NCI-H2107 (cell line): ENCODE measurements at regions not wholly inside any gene's neighbourhood (a gene's known extent, or its start where the extent isn't known, plus 50 kb on each side); places are given as distances from the start of the nearest gene placed in this dataset.

ENCODE experiments used
- DNase-seq: peaks from one replicate; lab custom pipeline; 2025; lab: John Stamatoyannopoulos, UW

DNA sequence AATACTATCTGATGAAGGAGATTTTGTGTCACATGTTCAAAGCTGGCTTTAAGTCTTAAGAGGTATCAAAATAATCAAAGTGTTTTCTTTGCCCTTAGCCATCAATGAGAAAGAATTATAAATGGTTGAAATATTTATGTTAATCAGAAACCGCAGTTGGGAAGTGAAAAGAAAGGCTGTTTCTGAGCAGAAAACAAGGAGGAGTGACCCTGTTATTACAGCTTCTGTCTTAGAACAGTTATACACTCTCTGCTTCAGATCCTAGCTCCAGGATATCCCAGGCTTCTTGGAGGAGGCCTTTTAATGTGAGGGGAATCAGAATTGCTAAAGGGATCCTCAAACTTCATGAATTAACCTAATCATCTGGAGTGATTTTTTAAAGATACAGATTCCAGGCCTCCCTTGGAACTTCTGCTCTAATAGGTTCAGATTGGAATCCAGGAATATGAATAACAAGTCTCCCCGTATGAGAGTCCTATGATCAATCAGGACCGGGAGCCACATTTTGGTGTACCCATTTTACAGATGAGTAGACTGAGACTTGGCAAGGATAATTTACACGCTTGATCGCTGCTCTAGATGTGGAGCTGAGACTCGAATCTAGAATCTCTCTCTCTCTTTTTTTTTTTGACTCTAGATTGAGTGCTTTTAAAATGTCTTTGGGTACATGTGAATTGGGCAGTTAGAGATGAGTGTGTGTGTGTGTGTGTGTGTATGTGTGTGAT, 50.8 kb upstream of the JAG1 start:
- no peak for DNase-seq

DNA sequence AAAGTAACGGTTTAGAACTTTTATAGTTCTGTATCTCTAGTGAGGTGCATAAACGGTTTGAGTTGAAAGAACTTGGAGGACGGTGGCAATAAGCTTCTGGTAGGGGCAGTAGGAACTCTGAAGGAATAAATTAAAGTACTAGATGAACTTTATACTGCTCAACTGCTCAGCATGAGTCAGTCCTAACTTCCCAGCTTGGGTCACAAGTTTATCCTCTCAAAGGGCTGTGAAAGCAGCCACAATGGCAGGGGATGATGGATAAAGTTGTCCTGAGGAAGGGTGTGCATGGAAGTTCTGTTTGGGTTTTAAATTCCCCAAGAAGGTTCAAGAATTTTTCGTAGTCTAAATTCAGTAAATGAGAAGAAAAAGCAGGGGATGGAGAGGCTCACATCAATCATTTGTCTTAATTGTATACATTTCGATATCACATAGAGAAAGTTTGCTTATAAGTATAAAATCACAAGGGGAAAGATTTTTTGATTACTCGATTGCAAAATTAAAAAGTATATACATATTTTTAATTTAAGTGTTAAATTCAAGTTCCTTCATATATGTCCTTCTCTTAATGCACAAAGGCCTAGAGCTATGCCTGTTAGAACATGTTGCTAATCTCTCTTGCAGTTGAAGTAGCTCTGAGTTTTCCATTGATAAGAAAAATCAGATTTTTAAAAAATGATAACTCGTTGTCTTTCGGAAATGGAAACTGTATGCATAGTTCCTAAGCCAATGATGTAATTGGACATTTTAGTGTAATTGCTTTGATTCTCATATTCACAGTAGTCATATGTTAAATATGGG, 55.3 kb upstream of the JAG1 start:
- DNase-seq: no peak

DNA sequence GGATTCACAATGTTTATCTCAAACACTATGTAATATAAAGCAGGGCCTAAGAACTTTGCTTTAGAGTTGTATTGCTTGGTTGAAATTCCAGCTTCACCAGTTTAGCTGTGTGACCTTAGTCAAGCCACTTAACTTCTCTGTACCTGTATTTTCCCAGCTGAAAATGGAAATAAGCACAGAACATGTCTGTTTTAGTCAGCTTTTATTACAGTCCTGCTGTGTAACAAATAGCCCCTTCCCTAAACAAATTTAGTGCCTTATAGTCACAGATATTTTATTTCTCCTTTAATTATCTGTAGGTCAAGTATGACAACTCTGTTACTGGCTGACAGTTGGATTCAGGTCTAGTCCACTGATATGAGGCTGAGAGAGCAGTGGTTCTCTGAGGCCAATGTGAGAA, 56.0 kb upstream of the JAG1 start:
- DNase-seq: no peak

DNA sequence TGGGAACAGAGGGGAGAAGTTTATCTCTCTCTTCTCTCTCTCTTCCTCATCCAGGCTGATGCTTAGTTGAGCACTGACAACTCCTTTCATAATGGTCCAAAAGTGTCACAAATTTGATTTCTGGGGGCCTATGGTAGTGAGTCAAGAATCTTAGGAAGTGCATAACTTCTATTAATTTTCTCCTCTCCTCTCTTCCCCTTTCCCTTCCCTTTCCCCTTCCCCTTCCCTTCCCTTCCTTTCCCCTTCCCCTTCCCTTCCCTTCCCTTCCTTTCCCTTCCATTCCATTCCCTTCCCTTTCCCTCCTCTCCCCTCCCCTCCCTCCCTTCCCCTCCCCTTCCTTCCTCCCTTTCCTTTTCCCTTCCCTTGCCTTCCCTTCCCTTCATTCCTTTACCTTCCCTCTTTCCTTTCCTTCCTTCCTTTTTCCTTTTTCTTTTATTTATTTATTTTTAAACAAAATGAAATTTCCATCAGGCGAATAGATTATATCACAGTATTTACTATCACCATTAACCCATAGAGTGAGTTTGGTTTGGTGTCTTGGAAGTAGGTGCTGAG, 56.9 kb upstream of the JAG1 start:
- no peak for DNase-seq

DNA sequence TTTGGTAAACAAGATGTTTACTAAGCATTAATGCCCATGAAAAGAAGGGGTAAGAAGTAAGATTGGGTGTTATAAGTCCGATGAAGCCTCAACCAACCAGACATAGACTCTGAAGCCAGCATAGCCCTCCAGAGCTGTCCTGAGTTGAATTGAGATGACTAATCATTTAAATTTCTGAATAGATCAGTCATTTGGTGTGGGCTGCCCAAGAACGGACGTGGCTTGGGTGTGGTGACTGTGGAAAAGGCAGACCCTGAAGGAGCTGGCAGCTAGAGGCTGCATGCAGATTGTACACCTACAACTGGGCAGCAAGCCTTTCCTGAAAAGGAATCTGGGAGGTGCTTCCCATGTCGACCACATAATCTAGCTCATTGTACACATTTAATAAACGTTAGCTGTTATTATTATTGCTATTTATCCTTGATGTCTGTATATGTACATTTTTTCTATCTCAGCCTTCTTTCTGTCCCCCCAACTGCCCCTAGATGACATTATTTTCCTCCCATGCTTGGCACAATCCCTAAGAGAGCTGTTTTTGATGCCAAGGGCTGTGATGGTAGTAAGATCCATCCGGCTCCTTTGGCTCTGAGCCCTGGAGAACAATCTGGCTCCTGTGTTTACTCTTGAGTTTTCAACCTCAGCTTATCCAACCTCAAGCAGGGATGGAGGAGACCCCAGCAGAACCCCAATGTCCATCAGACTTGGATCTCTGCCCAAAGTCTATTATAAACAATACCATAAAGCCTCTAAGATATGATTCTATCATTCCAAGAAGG, 57.6 kb upstream of the JAG1 start:
- DNase-seq: no peak

DNA sequence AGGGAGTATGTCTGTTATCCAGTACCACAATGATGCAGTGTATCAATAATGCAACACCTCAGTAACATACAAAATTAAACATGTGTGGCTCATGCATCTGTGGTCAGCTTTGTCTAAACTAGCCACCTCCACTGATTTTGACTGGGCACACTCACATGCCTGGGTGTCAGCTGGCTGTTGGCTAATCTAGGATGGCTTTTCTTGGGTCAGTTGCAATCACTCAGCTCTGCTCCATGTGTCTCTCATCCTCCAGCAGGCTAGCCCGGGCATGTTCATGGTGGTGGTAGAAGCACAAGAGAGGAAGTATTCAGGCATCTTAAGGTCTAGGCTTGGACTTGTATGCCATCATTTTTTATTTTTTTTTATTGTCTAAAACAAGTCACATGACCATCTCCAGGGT, 59.3 kb upstream of the JAG1 start:
- no peak for DNase-seq

DNA sequence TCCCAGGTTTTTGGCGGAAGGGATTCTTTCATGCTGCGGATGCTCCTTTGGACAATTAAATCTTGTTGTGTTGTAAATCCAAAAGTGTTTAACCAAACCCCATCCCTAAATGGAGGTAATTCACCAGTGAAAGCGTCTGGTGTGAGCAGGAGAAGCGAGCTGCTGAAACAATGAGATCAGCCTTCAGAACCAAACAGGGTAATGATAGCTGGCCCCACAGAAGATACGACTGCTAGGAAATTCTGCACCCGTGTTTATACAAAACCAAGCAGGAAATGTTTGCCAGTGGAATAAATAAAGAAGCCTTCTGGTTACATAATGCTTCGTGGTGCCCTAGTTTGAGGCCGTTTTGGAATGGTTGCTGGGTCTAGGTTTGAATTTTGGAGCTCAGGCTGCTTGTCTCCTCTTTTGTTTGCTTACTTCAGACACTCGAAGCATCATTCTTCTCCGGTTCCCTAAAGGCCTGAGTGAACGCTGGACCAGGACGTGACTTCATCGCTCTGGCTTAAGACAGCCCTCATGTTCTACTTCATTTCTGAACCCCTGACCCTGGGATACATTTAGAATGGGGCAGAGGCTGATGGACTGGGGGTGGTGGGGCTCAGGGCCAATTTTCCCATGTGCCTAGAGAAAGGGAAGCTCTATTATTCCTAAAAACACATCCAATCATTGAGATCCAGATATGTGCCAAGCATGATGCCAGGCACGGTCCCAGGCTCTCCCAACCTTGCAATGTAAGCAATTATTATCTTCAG, 61.6 kb upstream of the JAG1 start:
- DNase-seq: no peak

DNA sequence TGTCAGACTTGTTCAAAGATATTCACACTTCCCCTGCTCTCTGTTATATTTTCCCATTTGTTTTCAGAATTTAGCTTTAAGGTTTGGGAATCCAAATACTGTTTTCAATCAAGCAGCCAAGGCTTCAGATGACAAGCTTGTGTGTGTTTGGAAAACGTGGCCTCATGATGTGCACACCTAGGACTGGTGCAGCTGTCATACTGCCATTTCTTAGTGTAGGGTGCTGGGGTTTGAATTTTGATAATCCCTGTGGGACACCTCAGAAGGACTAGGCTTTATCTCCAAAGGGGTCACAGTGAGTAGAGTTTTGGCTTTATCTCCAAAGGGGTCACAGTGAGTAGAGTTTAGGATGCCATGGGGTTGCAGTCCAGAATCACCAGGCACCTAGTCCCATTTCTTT, 65.3 kb upstream of the JAG1 start:
- no peak for DNase-seq

DNA sequence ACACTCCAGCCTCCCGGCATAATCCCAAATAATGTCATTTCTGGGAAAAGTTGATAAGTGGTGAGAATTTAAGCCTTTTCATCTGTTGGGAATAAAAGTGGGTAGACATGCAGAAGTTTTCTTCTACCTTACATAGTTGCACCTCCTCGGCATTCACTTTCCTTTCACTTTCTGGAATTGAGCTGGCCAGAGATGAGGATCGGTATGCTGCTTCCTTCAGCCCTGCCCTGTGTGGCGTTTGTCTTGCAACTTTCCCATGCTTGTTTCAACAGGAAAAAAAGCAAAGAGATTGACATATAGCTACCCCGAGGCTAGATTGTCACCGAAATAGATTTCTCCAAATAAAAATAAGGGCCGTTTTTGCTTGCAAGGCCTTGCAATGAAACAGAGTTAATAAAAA, 65.8 kb upstream of the JAG1 start:
- no peak for DNase-seq

DNA sequence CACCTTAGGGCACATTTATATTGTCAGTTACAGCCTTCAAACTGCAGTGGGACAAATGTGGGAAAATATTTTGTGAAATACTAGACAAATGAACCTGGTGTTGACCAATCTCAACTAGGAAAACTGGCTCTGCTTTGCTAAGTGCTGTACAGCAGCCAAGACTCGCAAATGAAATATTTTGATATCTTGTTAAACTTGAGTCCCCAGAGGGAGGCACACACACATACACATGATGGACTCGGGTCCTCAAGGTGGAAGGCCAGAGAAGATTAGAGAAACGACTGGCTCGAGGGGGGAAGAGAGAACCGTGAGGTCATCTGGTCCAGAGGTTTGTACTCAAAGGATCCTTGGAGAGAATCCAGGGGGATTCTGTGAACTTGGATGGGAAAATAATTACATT, 67.3 kb upstream of the JAG1 start:
- DNase-seq: no peak

DNA sequence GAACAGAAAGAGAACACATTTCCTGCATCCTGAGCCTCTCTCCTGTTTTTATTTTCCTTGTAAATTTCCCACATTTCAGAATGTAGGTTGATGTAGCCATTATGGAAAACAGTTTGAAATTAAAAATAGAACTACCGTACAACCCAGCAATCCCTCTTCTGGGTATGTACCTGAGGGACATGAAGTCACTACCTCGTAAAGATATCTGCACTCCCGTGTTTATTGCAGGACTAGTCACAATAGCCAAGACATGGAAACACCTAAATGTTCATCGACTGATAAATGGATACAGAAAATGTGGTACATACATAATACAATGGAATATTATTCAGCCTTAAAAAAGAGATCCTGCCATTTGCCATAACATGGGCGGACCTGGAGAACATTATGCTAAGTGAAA, 72.0 kb upstream of the JAG1 start:
- DNase-seq: no peak

DNA sequence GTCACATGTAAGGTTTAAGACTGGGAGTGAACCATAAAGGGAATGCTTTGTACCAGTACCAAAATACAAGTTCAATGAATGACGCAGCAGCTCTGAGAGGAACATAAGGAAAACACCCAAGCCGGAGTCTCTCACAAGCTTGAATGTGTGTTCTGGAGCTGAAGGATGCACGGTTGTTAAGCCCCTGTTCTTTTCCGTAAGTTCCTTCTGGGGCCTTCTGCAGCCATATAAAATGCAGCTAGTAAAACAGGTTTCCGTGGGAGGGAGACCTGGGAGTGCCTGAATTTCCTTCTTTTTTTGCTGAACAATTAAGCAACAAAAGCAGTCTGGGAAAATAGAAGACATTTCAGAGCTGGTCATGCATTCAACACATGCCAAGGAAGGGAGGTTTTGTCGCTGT, 73.2 kb upstream of the JAG1 start:
- DNase-seq: no peak

DNA sequence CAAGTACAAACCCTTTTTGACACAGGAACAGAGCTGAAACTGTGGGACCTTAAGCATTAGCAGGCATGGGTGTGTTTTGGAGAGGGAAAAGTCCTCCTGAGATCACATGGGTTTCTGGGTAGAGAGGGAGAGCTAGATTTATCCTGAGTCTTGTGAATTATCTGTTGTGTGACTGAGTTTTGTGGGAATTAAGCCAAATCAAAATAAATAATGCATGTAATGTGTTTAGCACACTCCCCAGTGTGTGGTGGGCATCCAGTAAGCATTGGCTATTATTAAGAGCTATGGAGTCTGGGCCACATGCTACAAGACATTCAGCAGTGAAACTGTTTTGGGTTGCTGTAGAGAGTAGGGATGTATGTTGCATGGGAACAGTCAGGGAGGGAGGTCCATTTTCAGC, 75.3 kb upstream of the JAG1 start:
- no peak for DNase-seq

DNA sequence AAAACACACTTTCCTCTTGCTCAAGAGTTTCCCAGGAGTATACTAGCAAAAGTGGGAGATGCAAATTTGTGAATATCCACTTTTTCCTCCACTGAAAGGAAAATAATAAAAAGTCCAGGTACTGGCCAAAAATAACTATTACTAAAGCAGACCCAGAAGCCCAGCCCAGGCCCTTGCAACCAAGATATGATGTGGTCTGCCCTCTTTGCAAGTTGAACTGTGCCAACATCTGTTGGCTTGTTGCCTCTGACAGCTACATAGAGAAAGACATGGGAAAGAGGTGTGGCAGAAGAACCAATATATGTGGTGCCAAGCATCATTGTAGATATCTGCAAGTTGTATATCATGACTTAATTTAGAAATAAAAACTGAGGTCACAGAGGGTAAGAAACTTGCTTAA, 78.4 kb upstream of the JAG1 start:
- no peak for DNase-seq

DNA sequence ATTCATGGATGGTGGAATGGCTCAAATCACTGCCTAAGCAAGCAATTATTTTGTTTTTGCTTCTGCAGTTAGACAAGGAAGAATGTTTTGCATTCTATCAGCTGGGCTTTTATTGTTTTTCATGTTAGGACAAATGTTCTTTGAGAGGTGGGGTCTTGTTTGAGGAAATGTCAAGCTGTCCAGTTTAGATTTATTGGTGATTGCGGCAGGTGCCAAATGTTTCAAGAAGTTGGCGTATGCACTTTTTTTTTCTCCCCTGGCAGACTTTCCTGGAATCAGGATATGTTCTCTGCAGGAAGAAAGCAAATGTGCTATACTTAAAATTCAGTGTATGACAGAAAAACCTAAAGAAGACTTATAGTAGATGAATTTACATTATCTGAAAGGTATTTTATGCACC, 81.0 kb upstream of the JAG1 start:
- DNase-seq: no peak

DNA sequence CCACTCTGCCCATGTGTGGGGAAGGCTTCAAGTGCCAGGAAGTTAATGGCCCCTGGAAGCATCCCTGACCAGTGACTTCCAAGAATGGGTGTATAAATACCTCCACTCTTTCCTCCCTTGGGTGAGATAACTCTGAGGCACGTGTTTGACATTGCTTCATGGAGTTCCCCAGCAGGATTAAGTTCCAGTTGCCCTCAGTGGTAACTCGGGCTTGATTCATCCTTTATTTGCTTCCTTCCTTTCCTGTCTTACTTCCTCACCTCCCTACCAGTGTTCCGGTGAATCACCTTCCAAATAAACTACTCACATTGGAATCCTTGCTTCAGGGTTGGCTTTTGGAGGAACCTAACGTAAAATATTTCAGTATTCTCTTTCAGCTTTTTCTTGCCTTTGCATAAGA, 84.6 kb upstream of the JAG1 start:
- DNase-seq: no peak

DNA sequence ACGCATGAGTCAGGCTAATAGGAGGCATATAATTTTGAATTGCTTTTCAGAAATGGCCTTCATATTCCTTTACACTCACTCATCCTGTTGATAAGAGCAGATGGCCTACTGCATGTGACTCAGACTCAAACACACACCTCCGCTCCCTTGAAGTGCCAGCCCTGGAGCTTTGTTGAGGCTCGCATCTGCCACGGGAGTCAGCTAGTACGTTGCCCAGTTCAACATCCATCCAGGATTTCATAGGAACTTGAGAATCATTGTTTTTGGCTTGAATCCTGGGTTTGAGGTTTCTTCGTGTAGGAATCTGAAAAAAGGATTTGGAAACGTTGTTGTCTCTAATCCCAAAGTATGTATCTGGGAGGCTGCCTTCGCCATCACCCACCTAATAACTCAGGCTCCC, 87.4 kb upstream of the JAG1 start:
- no peak for DNase-seq

DNA sequence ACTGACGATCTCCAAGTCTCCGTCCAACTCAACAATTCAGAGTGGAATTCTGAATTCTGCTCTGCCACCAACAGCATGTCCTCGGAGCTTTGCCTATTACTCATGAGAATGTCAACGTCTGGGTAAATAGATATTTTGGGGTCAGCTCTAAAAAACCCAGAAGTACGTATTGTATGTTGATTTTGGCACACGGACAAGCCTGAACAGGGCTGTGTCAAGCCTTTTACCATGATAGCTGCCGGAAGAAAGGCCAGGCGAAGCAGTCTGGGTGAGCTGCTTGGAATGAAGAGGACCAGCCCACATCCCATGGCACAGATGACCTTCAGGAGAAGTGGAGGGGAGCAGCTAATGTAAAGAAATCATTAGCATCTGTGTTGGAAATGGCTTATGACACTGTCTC, 88.0 kb upstream of the JAG1 start:
- DNase-seq: no peak

DNA sequence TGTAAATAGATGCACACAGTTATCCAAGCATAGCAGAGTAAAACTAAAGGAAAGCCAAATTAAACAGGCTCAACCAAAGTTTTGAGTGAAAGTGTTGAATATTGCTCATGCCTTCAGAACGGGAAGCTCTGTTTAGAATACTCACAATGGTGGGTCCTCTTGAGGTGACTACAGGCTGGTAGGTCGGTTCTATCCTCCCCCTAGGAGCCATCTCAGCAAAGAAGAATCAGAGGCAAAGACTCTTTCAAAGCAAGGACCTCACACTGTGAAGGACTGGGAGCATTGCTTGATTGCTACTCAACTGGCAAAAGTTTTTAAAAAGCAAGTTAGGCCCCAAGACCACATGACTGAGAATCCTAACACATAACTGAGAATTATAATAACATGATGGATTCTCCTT, 88.4 kb upstream of the JAG1 start:
- DNase-seq: no peak

DNA sequence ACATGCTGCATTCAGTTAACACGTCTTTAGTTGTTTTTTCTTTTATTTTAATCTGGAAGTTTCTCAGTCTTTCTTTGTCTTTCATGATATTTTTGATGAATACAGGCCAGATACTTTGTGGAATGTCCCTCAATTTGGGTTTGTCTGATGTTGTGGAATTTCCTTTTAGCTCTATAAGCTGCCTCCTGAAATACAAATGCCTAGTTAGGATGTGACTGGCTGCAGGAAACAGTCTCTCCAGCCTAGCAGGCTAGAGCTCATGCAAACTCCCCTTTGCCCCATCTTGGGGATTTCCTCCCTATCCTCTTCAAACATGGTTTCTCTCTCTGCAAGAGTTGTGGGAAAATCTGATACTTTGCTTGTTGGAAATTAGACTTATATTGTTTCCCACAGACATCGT, 89.3 kb upstream of the JAG1 start:
- DNase-seq: no peak

DNA sequence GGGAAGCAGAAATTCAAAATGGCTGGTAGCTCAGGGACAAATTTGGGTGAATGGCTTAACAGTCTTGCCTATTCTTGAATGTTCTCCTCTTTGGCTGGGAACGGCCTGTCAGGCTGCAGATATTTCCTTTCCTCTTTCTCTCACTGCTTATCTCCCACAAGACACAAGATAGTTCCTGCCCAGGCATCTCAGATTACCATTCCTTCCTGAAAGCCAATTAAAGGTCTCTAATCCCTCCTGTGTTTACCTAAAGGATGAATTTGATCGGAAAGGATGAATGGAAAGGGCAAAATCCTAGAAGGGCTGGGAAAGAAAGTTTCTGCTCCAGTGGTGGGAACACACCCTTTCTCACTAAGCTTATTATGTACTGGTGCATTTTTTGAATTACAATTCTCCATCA, 95.9 kb upstream of the JAG1 start:
- no peak for DNase-seq

DNA sequence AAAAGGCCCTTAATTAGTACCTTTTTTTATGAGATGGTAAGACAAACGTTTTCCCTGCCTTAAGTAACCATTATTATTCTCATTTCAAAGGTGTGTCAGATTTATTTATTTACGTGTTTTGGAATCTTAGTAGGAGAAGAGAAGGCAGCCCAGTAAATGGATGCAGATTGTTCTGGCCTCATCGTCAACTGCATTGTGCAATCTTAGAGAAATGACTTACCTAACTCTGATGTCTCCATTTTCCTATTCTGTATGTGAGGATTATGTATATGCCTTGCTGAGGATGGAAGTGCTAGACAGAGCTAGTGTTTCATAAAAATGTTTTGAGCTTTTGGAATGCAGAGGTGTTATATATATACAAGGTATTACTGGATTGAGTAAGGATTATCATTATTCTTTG, 97.0 kb upstream of the JAG1 start:
- DNase-seq: no peak
